ENCODE measurements at regions not wholly inside any gene's neighbourhood (a gene's known extent, or its start where the extent isn't known, plus 50 kb on each side); places are given as distances from the start of the nearest gene placed in this dataset.
"Not testable (repeated sequence)": the region's sequence is repeated elsewhere in the genome, so short reads cannot be mapped to it uniquely, and the experiment has no call there.

GRCh38 chr1:104238991-104239390 is 489.3 kb downstream of the AMY1C start:
- ATAC-seq (no peak), DNase-seq (no peak)
- no peaks in the 10 kb centered on the region for H3K27me3 ChIP-seq
- no peaks in the 10 kb centered on the region for H3K4me1 ChIP-seq
- no peak overlapping the region for H3K27ac ChIP-seq
- TF ChIP-seq, protein P1, sequence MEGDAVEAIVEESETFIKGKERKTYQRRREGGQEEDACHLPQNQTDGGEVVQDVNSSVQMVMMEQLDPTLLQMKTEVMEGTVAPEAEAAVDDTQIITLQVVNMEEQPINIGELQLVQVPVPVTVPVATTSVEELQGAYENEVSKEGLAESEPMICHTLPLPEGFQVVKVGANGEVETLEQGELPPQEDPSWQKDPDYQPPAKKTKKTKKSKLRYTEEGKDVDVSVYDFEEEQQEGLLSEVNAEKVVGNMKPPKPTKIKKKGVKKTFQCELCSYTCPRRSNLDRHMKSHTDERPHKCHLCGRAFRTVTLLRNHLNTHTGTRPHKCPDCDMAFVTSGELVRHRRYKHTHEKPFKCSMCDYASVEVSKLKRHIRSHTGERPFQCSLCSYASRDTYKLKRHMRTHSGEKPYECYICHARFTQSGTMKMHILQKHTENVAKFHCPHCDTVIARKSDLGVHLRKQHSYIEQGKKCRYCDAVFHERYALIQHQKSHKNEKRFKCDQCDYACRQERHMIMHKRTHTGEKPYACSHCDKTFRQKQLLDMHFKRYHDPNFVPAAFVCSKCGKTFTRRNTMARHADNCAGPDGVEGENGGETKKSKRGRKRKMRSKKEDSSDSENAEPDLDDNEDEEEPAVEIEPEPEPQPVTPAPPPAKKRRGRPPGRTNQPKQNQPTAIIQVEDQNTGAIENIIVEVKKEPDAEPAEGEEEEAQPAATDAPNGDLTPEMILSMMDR (IDR thresholded peaks at IDR 0.05) = no peak
- no peak overlapping the region for H3K4me3 ChIP-seq
- intact Hi-C loops (cut with DNase I) = no loop called here
- H3K36me3 ChIP-seq = no peaks in the 10 kb centered on the region
- no peaks in the 10 kb centered on the region for H3K9me3 ChIP-seq

DNA sequence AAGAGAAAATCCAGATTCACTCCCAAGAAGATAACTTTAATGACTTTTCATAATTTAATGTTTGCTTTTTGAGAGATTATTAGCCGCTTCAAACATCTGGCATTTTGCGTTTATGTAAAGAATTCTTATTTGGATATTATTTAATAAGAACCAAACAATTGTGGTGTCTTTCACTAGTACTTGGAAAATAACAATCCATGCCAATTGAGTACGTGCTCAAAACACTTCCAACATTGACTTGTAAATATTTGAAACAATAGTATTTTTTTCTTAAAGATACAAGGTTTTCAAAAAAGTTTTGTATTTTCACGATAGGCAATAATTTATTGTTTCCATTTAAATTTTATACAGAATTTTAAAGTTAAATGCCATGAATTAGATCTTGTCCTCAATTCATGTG is 498.7 kb downstream of the AMY1C start:
- TF ChIP-seq, protein P1 (IDR thresholded peaks at IDR 0.05) = no peak
- intact Hi-C loops (cut with DNase I) = no loop called here
- Histone ChIP-seq H3K27ac (no peak overlapping the region), H3K4me1 (no peaks in the 10 kb centered on the region), H3K4me3 (no peak overlapping the region), H3K27me3 (no peaks in the 10 kb centered on the region), H3K36me3 (no peaks in the 10 kb centered on the region), H3K9me3 (no peaks in the 10 kb centered on the region)
- DNase-seq = no peak
- no peak for ATAC-seq

GRCh38 chr1:104259481-104259880 is 509.8 kb downstream of the AMY1C start:
- intact Hi-C loops (cut with DNase I) = no loop called here
- H3K36me3 ChIP-seq = no peaks in the 10 kb centered on the region

GRCh38 chr1:104263110-104263509 is 513.4 kb downstream of the AMY1C start:
- ATAC-seq; H3K4me3 ChIP-seq; H3K27me3 ChIP-seq; H3K4me1 ChIP-seq; H3K36me3 ChIP-seq; intact Hi-C loops (cut with DNase I); H3K27ac ChIP-seq; DNase-seq; H3K9me3 ChIP-seq: not testable (repeated sequence)

More at GRCh38 chr1:104259481-104259880, 509.8 kb downstream of the AMY1C start:
- Histone ChIP-seq H3K9me3 (no peaks in the 10 kb centered on the region), H3K27ac (no peak overlapping the region), H3K4me1 (no peaks in the 10 kb centered on the region), H3K27me3 (no peaks in the 10 kb centered on the region), H3K4me3 (no peak overlapping the region)
- DNase-seq = no peak
- ATAC-seq = no peak
- TF ChIP-seq, protein P1 (IDR thresholded peaks at IDR 0.05) = no peak

GRCh38 chr1:104264521-104264920 is 514.8 kb downstream of the AMY1C start:
- DNase-seq = no peak
- H3K27me3 ChIP-seq = no peaks in the 10 kb centered on the region
- TF ChIP-seq, protein P1 (IDR thresholded peaks at IDR 0.05) = no peak
- intact Hi-C loops (cut with DNase I) = no loop called here
- H3K9me3 ChIP-seq = no peaks in the 10 kb centered on the region
- H3K36me3 ChIP-seq = no peaks in the 10 kb centered on the region
- no peaks in the 10 kb centered on the region for H3K4me1 ChIP-seq
- ATAC-seq = no peak
- no peak overlapping the region for H3K27ac ChIP-seq
- H3K4me3 ChIP-seq = no peak overlapping the region

DNA sequence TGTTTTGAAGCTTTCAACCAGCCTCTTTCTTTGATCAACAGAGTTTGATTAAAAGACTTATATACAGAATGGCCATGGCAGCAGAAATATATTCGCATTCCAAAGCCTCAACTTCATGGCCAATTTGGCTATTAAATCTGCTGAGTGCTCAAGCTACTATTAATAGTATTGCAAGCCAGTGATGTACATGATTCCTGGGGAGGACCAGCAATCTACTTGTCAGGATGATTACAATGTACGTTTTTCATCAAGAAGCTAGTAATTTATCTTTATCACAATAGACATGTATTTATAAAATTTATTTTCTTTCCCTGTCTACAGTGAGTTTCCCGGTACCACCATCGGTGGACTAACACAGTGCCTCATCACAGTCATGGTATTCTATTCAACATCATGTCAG is 515.5 kb downstream of the AMY1C start:
- Histone ChIP-seq H3K27ac (no peak overlapping the region), H3K4me1 (no peaks in the 10 kb centered on the region), H3K27me3 (no peaks in the 10 kb centered on the region), H3K4me3 (no peak overlapping the region), H3K36me3 (no peaks in the 10 kb centered on the region), H3K9me3 (no peaks in the 10 kb centered on the region)
- no peak for DNase-seq
- intact Hi-C loops (cut with DNase I) = no loop called here
- TF ChIP-seq, protein P1 (IDR thresholded peaks at IDR 0.05) = no peak
- no peak for ATAC-seq

All from upper lobe of right lung (tissue), 1 donor.